ENCODE measurements at regions not wholly inside any gene's neighbourhood (a gene's known extent, or its start where the extent isn't known, plus 50 kb on each side); places are given as distances from the start of the nearest gene placed in this dataset.

- Histone ChIP-seq H3K27ac (ENCODE audit: extremely low read depth, low read depth, low read length) (no peak overlapping the region), H3K4me1 (ENCODE audit: control insufficient read depth, insufficient read depth, low read length) (no peaks in the 10 kb centered on the region), H3K4me3 (ENCODE audit: low read depth, low read length) (no peak overlapping the region), H3K36me3 (ENCODE audit: control insufficient read depth in 2 of 2, insufficient read depth in 1 of 2, low read length in 2 of 2) (no peaks in the 10 kb centered on the region), H3K9me3 (ENCODE audit: control insufficient read depth, insufficient read depth, low read depth, low read length) (no peaks in the 10 kb centered on the region)
- CTCF ChIA-PET, result no interaction called here
- TF ChIP-seq KLF16 (tag by site-specific recombination; IDR thresholded peaks at IDR 0.05) (no peak), ZNF214 (tag by site-specific recombination; IDR thresholded peaks at IDR 0.05; ENCODE audit: borderline replicate concordance) (no peak), ZBTB8A (tag by site-specific recombination; IDR thresholded peaks at IDR 0.05) (no peak), ZNF768 (tag by site-specific recombination; IDR thresholded peaks at IDR 0.05) (no peak), GLIS1 (tag by site-specific recombination; IDR thresholded peaks at IDR 0.05) (no peak), ZNF670 (tag by site-specific recombination; IDR thresholded peaks at IDR 0.05; ENCODE audit: low read depth) (no peak), SP2 (tag by site-specific recombination; IDR thresholded peaks at IDR 0.05) (no peak), ZNF629 (tag by site-specific recombination; IDR thresholded peaks at IDR 0.05) (no peak)
- POLR2A ChIA-PET, result no interaction called here
Observed at GRCh38 chr5:20536813-20537212, 548.8 kb upstream of the CDH18 start.

- ChIA-PET POLR2A (no interaction called here), CTCF (no interaction called here)
- no peaks in the 10 kb centered on the region for H3K36me3 ChIP-seq (ENCODE audit: control insufficient read depth in 2 of 2, insufficient read depth in 1 of 2, low read length in 2 of 2)
- no peaks in the 10 kb centered on the region for H3K4me1 ChIP-seq (ENCODE audit: control insufficient read depth, insufficient read depth, low read length)
- H3K27ac ChIP-seq (ENCODE audit: extremely low read depth, low read depth, low read length), result no peak overlapping the region
- H3K4me3 ChIP-seq (ENCODE audit: low read depth, low read length), result no peak overlapping the region
- TF ChIP-seq ZNF121 (tag by site-specific recombination; IDR thresholded peaks at IDR 0.05), result no peak
- no peaks in the 10 kb centered on the region for H3K9me3 ChIP-seq (ENCODE audit: control insufficient read depth, insufficient read depth, low read depth, low read length)
Observed at GRCh38 chr5:20536341-20536740, 548.3 kb upstream of the CDH18 start.

- no peaks in the 10 kb centered on the region for H3K9me3 ChIP-seq (ENCODE audit: control insufficient read depth, insufficient read depth, low read depth, low read length)
- ChIA-PET POLR2A (no interaction called here), CTCF (interaction anchor here (0.7 kb wide), 1 partner anchor 25 kb away, joined by 3 read pairs; no protein-coding TSS in a partner anchor)
- TF ChIP-seq ZNF133 (tag by site-specific recombination; IDR thresholded peaks at IDR 0.05), result no peak
- TF ChIP-seq KLF1 (tag by site-specific recombination; IDR thresholded peaks at IDR 0.05), result no peak
- no peak for TF ChIP-seq ZNF843 (tag by site-specific recombination; IDR thresholded peaks at IDR 0.05)
- TF ChIP-seq KLF8 (tag by site-specific recombination; IDR thresholded peaks at IDR 0.05), result no peak
- TF ChIP-seq ZNF585B (tag by site-specific recombination; IDR thresholded peaks at IDR 0.05), result no peak
- no peak for TF ChIP-seq ZNF521 (tag by site-specific recombination; IDR thresholded peaks at IDR 0.05)
- TF ChIP-seq GLI4 (tag by site-specific recombination; IDR thresholded peaks at IDR 0.05), result no peak
- no peaks in the 10 kb centered on the region for H3K4me1 ChIP-seq (ENCODE audit: control insufficient read depth, insufficient read depth, low read length)
- no peak overlapping the region for H3K27ac ChIP-seq (ENCODE audit: extremely low read depth, low read depth, low read length)
- H3K4me3 ChIP-seq (ENCODE audit: low read depth, low read length), result no peak overlapping the region
- no peaks in the 10 kb centered on the region for H3K36me3 ChIP-seq (ENCODE audit: control insufficient read depth in 2 of 2, insufficient read depth in 1 of 2, low read length in 2 of 2)
Observed at GRCh38 chr5:20528471-20528870, 540.5 kb upstream of the CDH18 start.

GRCh38 chr5:20524991-20525529 is 537.1 kb upstream of the CDH18 start:
- Histone ChIP-seq H3K4me1 (ENCODE audit: control insufficient read depth, insufficient read depth, low read length) (no peaks in the 10 kb centered on the region), H3K27ac (ENCODE audit: extremely low read depth, low read depth, low read length) (no peak overlapping the region), H3K4me3 (ENCODE audit: low read depth, low read length) (no peak overlapping the region), H3K9me3 (ENCODE audit: control insufficient read depth, insufficient read depth, low read depth, low read length) (no peaks in the 10 kb centered on the region), H3K36me3 (ENCODE audit: control insufficient read depth in 2 of 2, insufficient read depth in 1 of 2, low read length in 2 of 2) (no peaks in the 10 kb centered on the region)
- ChIA-PET CTCF (no interaction called here), POLR2A (no interaction called here)
- no peak for TF ChIP-seq ZNF670 (tag by site-specific recombination; IDR thresholded peaks at IDR 0.05; ENCODE audit: low read depth)
- no peak for TF ChIP-seq ZNF341 (tag by site-specific recombination; IDR thresholded peaks at IDR 0.05; ENCODE audit: low read depth)
- TF ChIP-seq GFI1B (tag by site-specific recombination; IDR thresholded peaks at IDR 0.05), result no peak
- TF ChIP-seq ZNF624 (tag by site-specific recombination; IDR thresholded peaks at IDR 0.05), result no peak
- TF ChIP-seq ZFP41 (tag by site-specific recombination; IDR thresholded peaks at IDR 0.05; ENCODE audit: borderline replicate concordance), result no peak
- TF ChIP-seq HOXC10 (CRISPR knock-in tag; IDR thresholded peaks at IDR 0.05), result no peak
- TF ChIP-seq BCL11A (tag by site-specific recombination; IDR thresholded peaks at IDR 0.05; ENCODE audit: low read depth), result no peak
- TF ChIP-seq ZNF223 (tag by site-specific recombination; IDR thresholded peaks at IDR 0.05), result no peak
- no peak for TF ChIP-seq PRDM10 (tag by site-specific recombination; IDR thresholded peaks at IDR 0.05)
- no peak for TF ChIP-seq ZNF132 (tag by site-specific recombination; IDR thresholded peaks at IDR 0.05; ENCODE audit: borderline replicate concordance)
